GM12873 (cell line): ENCODE measurements at regions not wholly inside any gene's neighbourhood (a gene's known extent, or its start where the extent isn't known, plus 50 kb on each side); places are given as distances from the start of the nearest gene placed in this dataset.

ENCODE experiments used
- CTCF ChIP-seq: IDR thresholded peaks from 2 replicates; pipeline ENCODE4 v1.5.1; 2012; ENCODE audit warnings: low read depth, mild to moderate bottlenecking, moderate library complexity, low read length, control low read depth; ENCODE audit not compliant: insufficient read depth; ENCODE audit errors: missing control alignments

- TF ChIP-seq CTCF, result no peak
Measured at GRCh38 chr5:147168578-147169327, 66.1 kb upstream of the STK32A start.

GRCh38 chr5:147169399-147169798 is 65.4 kb upstream of the STK32A start:
- TF ChIP-seq CTCF, result no peak

- no peak for TF ChIP-seq CTCF
Measured at GRCh38 chr5:147169901-147170300, 64.9 kb upstream of the STK32A start.

GRCh38 chr5:147170603-147171002 is 64.2 kb upstream of the STK32A start:
- TF ChIP-seq CTCF, result no peak

GRCh38 chr5:147174671-147175265 is 60.1 kb upstream of the STK32A start:
- TF ChIP-seq CTCF, result no peak

GRCh38 chr5:147175516-147176097 is 59.2 kb upstream of the STK32A start:
- no peak for TF ChIP-seq CTCF

- no peak for TF ChIP-seq CTCF
Measured at GRCh38 chr5:147176422-147176821, 58.4 kb upstream of the STK32A start.
